ENCODE measurements at regions not wholly inside any gene's neighbourhood (a gene's known extent, or its start where the extent isn't known, plus 50 kb on each side); places are given as distances from the start of the nearest gene placed in this dataset.

DNA sequence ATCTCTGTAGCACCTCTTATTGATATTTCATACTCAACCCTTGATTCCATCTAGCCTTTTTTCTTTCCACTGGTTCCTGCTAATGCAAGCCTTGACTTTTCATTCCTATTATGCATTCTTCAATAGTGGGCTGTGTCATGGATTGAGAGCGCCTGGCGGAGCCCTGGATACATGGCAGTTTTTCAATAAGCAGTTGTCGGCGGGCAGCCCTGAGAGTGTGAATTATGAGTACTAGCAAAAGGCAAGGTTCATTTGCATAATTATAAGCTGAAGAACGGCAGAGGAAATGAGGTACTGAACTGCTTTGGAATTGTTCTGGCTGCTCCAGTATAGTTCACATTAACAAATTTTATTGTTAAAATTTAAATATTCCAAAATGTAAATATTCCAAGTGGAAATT is 339.7 kb upstream of the VCX start:
- TF ChIP-seq, protein P1, sequence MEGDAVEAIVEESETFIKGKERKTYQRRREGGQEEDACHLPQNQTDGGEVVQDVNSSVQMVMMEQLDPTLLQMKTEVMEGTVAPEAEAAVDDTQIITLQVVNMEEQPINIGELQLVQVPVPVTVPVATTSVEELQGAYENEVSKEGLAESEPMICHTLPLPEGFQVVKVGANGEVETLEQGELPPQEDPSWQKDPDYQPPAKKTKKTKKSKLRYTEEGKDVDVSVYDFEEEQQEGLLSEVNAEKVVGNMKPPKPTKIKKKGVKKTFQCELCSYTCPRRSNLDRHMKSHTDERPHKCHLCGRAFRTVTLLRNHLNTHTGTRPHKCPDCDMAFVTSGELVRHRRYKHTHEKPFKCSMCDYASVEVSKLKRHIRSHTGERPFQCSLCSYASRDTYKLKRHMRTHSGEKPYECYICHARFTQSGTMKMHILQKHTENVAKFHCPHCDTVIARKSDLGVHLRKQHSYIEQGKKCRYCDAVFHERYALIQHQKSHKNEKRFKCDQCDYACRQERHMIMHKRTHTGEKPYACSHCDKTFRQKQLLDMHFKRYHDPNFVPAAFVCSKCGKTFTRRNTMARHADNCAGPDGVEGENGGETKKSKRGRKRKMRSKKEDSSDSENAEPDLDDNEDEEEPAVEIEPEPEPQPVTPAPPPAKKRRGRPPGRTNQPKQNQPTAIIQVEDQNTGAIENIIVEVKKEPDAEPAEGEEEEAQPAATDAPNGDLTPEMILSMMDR (conservative IDR thresholded peaks at IDR 0.05 in 1 of 2, IDR thresholded peaks at IDR 0.05 in 1 of 2; ENCODE audit: low read depth in 1 of 2, low read length in 2 of 2): no peak
- no peak for TF ChIP-seq EZH2 (IDR thresholded peaks at IDR 0.05; ENCODE audit: low read length, missing control alignments)
- no peaks in the 10 kb centered on the region for H3K9me3 ChIP-seq (ENCODE audit: control insufficient read depth, insufficient read depth, low read depth, low read length)
- H3K4me1 ChIP-seq (ENCODE audit: control insufficient read depth, extremely low read depth, insufficient read depth, low read length): no peaks in the 10 kb centered on the region
- no peaks in the 10 kb centered on the region for H4K20me1 ChIP-seq (ENCODE audit: control insufficient read depth, extremely low read depth, insufficient read depth, low read length)
- H3K27me3 ChIP-seq (ENCODE audit: control insufficient read depth, insufficient read depth, low read length): no peaks in the 10 kb centered on the region
- no peak overlapping the region for H3K4me3 ChIP-seq (replicated peaks in 1 of 4; ENCODE audit: control extremely low read depth in 1 of 4, insufficient read depth in 1 of 4, low read depth in 3 of 4, low read length in 4 of 4)
- no peak overlapping the region for H3K4me2 ChIP-seq (ENCODE audit: extremely low read depth, insufficient read depth, low read length)
- H3K36me3 ChIP-seq (ENCODE audit: control insufficient read depth, insufficient read depth, low read length): no peaks in the 10 kb centered on the region
- H3K27ac ChIP-seq (ENCODE audit: insufficient read depth, low read length): no peak overlapping the region
- no peak overlapping the region for H3K9ac ChIP-seq (ENCODE audit: insufficient read depth, low read length)
- no peaks in the 10 kb centered on the region for H3K79me2 ChIP-seq (ENCODE audit: control insufficient read depth, insufficient read depth, low read length)
- H2AFZ ChIP-seq (ENCODE audit: low read length): no peak overlapping the region
- no peak for DNase-seq (ENCODE audit: low read depth in 2 of 2)

DNA sequence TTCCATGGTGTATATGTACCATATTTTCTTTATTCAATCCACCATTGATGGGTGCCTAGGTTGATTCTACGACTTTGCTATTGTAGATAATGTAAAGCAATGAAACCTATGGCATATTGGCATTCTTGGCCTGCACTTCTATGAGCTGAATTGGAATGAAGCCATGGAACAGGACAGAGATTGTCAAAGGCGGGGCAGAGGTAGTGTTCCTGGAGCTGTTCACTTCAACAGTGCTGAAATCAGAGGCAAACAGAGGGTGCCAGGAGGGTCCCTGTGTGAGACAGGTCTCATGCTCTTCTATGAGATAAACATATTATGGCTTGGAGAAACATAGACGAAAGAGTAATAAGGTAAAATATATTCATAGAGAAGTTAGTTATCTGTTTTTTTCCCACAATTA is 342.6 kb upstream of the VCX start:
- no peaks in the 10 kb centered on the region for H3K36me3 ChIP-seq (ENCODE audit: control insufficient read depth, insufficient read depth, low read length)
- no peak overlapping the region for H3K9ac ChIP-seq (ENCODE audit: insufficient read depth, low read length)
- H3K79me2 ChIP-seq (ENCODE audit: control insufficient read depth, insufficient read depth, low read length): no peaks in the 10 kb centered on the region
- no peaks in the 10 kb centered on the region for H3K9me3 ChIP-seq (ENCODE audit: control insufficient read depth, insufficient read depth, low read depth, low read length)
- no peak overlapping the region for H3K4me3 ChIP-seq (replicated peaks in 1 of 4; ENCODE audit: control extremely low read depth in 1 of 4, insufficient read depth in 1 of 4, low read depth in 3 of 4, low read length in 4 of 4)
- no peaks in the 10 kb centered on the region for H3K27me3 ChIP-seq (ENCODE audit: control insufficient read depth, insufficient read depth, low read length)
- no peak overlapping the region for H3K27ac ChIP-seq (ENCODE audit: insufficient read depth, low read length)
- H3K4me1 ChIP-seq (ENCODE audit: control insufficient read depth, extremely low read depth, insufficient read depth, low read length): no peaks in the 10 kb centered on the region
- no peak overlapping the region for H2AFZ ChIP-seq (ENCODE audit: low read length)
- no peak overlapping the region for H3K4me2 ChIP-seq (ENCODE audit: extremely low read depth, insufficient read depth, low read length)
- H4K20me1 ChIP-seq (ENCODE audit: control insufficient read depth, extremely low read depth, insufficient read depth, low read length): no peaks in the 10 kb centered on the region
- TF ChIP-seq, protein P1 (conservative IDR thresholded peaks at IDR 0.05 in 1 of 2, IDR thresholded peaks at IDR 0.05 in 1 of 2; ENCODE audit: low read depth in 1 of 2, low read length in 2 of 2): no peak
- TF ChIP-seq EZH2 (IDR thresholded peaks at IDR 0.05; ENCODE audit: low read length, missing control alignments): no peak
- DNase-seq (ENCODE audit: low read depth in 2 of 2): no peak

DNA sequence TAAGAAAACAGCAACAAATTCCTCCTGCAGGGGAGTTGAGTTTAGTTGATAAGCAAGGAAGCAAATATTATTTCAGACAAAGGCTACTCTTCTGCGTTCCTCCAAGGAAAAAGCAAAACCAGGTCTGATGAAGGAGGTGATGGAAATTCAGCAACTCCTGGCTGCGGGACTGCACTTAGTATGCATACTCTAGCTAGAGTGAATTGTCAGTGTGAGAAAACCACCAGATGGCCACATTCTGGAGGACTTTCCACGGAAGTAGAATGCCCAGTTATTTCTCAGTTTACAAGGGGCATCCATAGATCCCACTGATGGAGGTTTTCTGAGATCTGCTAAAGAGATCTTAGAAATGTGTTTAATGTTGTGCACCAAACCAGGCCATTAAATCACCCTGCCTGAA is 338.6 kb upstream of the PUDP start:
- Histone ChIP-seq H2AFZ (ENCODE audit: low read length) (no peak overlapping the region), H3K79me2 (ENCODE audit: control insufficient read depth, insufficient read depth, low read length) (no peaks in the 10 kb centered on the region), H3K4me3 (replicated peaks in 1 of 4; ENCODE audit: control extremely low read depth in 1 of 4, insufficient read depth in 1 of 4, low read depth in 3 of 4, low read length in 4 of 4) (no peak overlapping the region), H3K4me2 (ENCODE audit: extremely low read depth, insufficient read depth, low read length) (no peak overlapping the region), H4K20me1 (ENCODE audit: control insufficient read depth, extremely low read depth, insufficient read depth, low read length) (no peaks in the 10 kb centered on the region), H3K36me3 (ENCODE audit: control insufficient read depth, insufficient read depth, low read length) (no peaks in the 10 kb centered on the region), H3K27me3 (ENCODE audit: control insufficient read depth, insufficient read depth, low read length) (no peaks in the 10 kb centered on the region), H3K4me1 (ENCODE audit: control insufficient read depth, extremely low read depth, insufficient read depth, low read length) (no peaks in the 10 kb centered on the region), H3K27ac (ENCODE audit: insufficient read depth, low read length) (no peak overlapping the region), H3K9ac (ENCODE audit: insufficient read depth, low read length) (no peak overlapping the region), H3K9me3 (ENCODE audit: control insufficient read depth, insufficient read depth, low read depth, low read length) (no peaks in the 10 kb centered on the region)
- TF ChIP-seq, protein P1 (conservative IDR thresholded peaks at IDR 0.05 in 1 of 2, IDR thresholded peaks at IDR 0.05 in 1 of 2; ENCODE audit: low read depth in 1 of 2, low read length in 2 of 2): no peak
- no peak for TF ChIP-seq EZH2 (IDR thresholded peaks at IDR 0.05; ENCODE audit: low read length, missing control alignments)
- DNase-seq (ENCODE audit: low read depth in 2 of 2): no peak

All from fibroblast of lung (primary cell).